Fibroblast of villous mesenchyme (primary cell): ENCODE measurements at regions not wholly inside any gene's neighbourhood (a gene's known extent, or its start where the extent isn't known, plus 50 kb on each side); places are given as distances from the start of the nearest gene placed in this dataset.
"Not testable (repeated sequence)": the region's sequence is repeated elsewhere in the genome, so short reads cannot be mapped to it uniquely, and the experiment has no call there.

ENCODE experiments used
- DNase-seq: peaks from one replicate; pipeline ENCODE4 v3.0.0-alpha.2; 2010; ENCODE audit warnings: low read depth
- H3K4me3 ChIP-seq: 2 replicates; pipeline ENCODE4 v1.5.1; 2011; ENCODE audit warnings: low read depth, mild to moderate bottlenecking, low read length
- CTCF ChIP-seq: IDR thresholded peaks from 2 replicates; pipeline ENCODE4 v1.5.1; 2012; ENCODE audit warnings: low read depth, mild to moderate bottlenecking, low read length; ENCODE audit not compliant: insufficient read depth

- no peak for DNase-seq
- H3K4me3 ChIP-seq: no peak overlapping the region
- TF ChIP-seq CTCF: no peak
These were observed 257.9 kb downstream of the RPIA start for GRCh38 chr2:88949336-88949735.

GRCh38 chr2:88950010-88950409, 258.5 kb downstream of the RPIA start:
- peak; percentile 36 for TF ChIP-seq CTCF
- no peak overlapping the region for H3K4me3 ChIP-seq
- DNase-seq: no peak

- H3K4me3 ChIP-seq: no peak overlapping the region
- no peak for DNase-seq
- TF ChIP-seq CTCF: no peak
These were observed 264.1 kb downstream of the RPIA start for GRCh38 chr2:88955607-88956006.

- TF ChIP-seq CTCF: peak; percentile 30
- DNase-seq: no peak
- H3K4me3 ChIP-seq: no peak overlapping the region
These were observed 268.2 kb downstream of the RPIA start for GRCh38 chr2:88959480-88960204.

GRCh38 chr2:88961323-88961722, 269.9 kb downstream of the RPIA start:
- H3K4me3 ChIP-seq, DNase-seq: not testable (repeated sequence)

- TF ChIP-seq CTCF: peak; percentile 23
- no peak for DNase-seq
- H3K4me3 ChIP-seq: no peak overlapping the region
These were observed 276.4 kb downstream of the RPIA start for GRCh38 chr2:88967844-88968243.

GRCh38 chr2:88978011-88978410, 286.5 kb downstream of the RPIA start:
- not testable (repeated sequence) for DNase-seq

GRCh38 chr2:88978446-88978845, 287.0 kb downstream of the RPIA start:
- not testable (repeated sequence) for H3K4me3 ChIP-seq, DNase-seq

More at GRCh38 chr2:88978011-88978410, 286.5 kb downstream of the RPIA start:
- not testable (repeated sequence) for H3K4me3 ChIP-seq

- H3K4me3 ChIP-seq, DNase-seq: not testable (repeated sequence)
These were observed 292.6 kb downstream of the RPIA start for GRCh38 chr2:88984079-88984478.

- not testable (repeated sequence) for H3K4me3 ChIP-seq, DNase-seq
These were observed 295.4 kb downstream of the RPIA start for GRCh38 chr2:88986721-88987330.

GRCh38 chr2:88988617-88989016, 297.1 kb downstream of the RPIA start:
- DNase-seq, H3K4me3 ChIP-seq: not testable (repeated sequence)

- DNase-seq, H3K4me3 ChIP-seq: not testable (repeated sequence)
These were observed 301.3 kb downstream of the RPIA start for GRCh38 chr2:88992819-88993218.

GRCh38 chr2:88994856-88995255, 303.4 kb downstream of the RPIA start:
- not testable (repeated sequence) for DNase-seq, H3K4me3 ChIP-seq
